Activated T-helper 2 cell treated with anti-CD3 and anti-CD28 coated beads, Interferon-gamma antibody, Interleukin-2, Interleukin-4, amounts not matched to agents 10 μg/mL and 5 μg/mL and 100 μg/mL, durations not matched to agents 14 hours and 24 hours and 36 hours (primary cell): ENCODE measurements at regions not wholly inside any gene's neighbourhood (a gene's known extent, or its start where the extent isn't known, plus 50 kb on each side); places are given as distances from the start of the nearest gene placed in this dataset.

Experiments used
- DNase-seq: peaks from one replicate; pipeline ENCODE4 v3.0.0; 2021; ENCODE audit warnings: low spot score
- H3K27ac Mint-ChIP-seq: one replicate; pipeline ENCODE4 v1.8.0; 2021; ENCODE audit warnings: mixed read lengths
- H3K27me3 Mint-ChIP-seq: one replicate; pipeline ENCODE4 v1.8.0; 2021; ENCODE audit warnings: low read depth, mixed read lengths
- H3K36me3 Mint-ChIP-seq: one replicate; pipeline ENCODE4 v1.8.0; 2021; ENCODE audit warnings: low read depth, mixed read lengths
- H3K4me1 Mint-ChIP-seq: one replicate; pipeline ENCODE4 v1.8.0; 2021; ENCODE audit warnings: low read depth, mixed read lengths
- H3K4me3 Mint-ChIP-seq: one replicate; pipeline ENCODE4 v1.8.0; 2021; ENCODE audit warnings: low read depth, mild to moderate bottlenecking, moderate library complexity, mixed read lengths
- H3K9me3 Mint-ChIP-seq: one replicate; pipeline ENCODE4 v1.8.0; 2021; ENCODE audit warnings: mixed read lengths
- intact Hi-C: fragments of 100-400 bp; cut with micrococcal nuclease; formaldehyde crosslinking; loops from one replicate; pipeline ENCODE4 v1.15.1; 2023

DNA sequence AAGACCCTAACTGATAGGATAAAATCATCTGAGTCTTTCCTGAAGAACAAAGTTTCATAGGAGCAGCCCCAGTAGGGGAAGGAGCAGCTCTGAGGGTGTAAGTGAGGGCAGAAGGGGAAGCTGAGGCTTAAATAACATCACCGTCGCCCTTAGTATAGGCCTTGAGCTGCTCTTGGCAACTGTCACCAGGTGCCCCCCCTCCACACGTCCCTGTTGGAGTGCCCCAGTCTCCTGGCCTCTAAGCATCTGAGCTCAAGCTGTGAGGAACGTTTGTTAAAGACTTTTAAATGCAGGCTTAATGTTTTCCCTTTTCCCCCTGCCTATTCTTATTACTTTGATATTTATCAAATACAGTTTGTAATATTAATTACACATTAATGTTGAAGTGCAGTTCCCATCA, 170.6 kb downstream of the ZIC5 start:
- no peaks in the 10 kb centered on the region for H3K27me3 Mint-ChIP-seq
- no peaks in the 10 kb centered on the region for H3K36me3 Mint-ChIP-seq
- intact Hi-C loops, result no loop called here
- DNase-seq, result no peak
- H3K9me3 Mint-ChIP-seq, result no peaks in the 10 kb centered on the region
- H3K4me3 Mint-ChIP-seq, result no peak overlapping the region
- no peaks in the 10 kb centered on the region for H3K4me1 Mint-ChIP-seq
- no peak overlapping the region for H3K27ac Mint-ChIP-seq

DNA sequence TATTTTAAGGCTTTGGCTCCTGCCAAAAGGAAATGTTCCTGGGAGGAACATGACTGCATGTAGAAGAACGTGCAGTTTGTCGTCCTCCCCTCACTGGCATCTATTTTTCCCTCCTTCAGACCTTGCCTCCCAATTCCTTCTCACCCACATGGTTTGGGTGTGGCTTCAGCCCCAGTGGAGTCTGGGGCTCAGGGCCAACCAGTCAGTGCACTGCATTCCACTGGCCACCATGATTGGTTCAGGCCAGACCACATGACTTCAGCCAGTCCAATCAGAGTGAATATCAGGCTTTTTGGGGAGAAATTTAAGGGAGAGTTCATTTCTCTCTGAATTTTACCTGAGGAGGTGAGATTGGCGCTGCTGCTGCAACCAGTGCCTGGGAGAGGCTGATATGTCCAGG, 171.6 kb downstream of the ZIC5 start:
- intact Hi-C loops, result no loop called here
- DNase-seq, result no peak
- Mint-ChIP-seq H3K27me3 (no peaks in the 10 kb centered on the region), H3K9me3 (no peaks in the 10 kb centered on the region), H3K4me3 (no peak overlapping the region), H3K27ac (no peak overlapping the region), H3K4me1 (no peaks in the 10 kb centered on the region), H3K36me3 (no peaks in the 10 kb centered on the region)

DNA sequence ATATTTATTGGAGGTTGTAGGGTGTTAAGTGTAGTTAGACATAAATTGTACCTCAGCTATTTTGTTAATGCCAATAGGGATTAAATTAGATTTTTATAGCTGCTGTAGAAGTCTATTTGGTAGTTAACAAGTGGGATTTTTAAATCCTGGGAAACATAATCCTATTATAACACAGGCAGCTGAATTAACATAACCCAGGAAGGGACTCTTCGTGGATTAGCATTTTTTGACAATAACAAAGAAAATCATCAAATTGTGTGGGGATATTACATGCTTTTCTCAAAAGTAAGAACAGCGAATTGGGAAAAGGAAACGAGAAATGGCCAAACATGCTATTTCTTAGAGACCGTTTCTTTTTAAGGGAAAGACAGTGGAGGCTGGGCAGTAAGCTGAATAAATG, 172.8 kb downstream of the ZIC5 start:
- Mint-ChIP-seq H3K9me3 (no peaks in the 10 kb centered on the region), H3K4me3 (no peak overlapping the region), H3K36me3 (no peaks in the 10 kb centered on the region), H3K27me3 (no peaks in the 10 kb centered on the region), H3K27ac (no peak overlapping the region), H3K4me1 (no peaks in the 10 kb centered on the region)
- intact Hi-C loops, result no loop called here
- no peak for DNase-seq

DNA sequence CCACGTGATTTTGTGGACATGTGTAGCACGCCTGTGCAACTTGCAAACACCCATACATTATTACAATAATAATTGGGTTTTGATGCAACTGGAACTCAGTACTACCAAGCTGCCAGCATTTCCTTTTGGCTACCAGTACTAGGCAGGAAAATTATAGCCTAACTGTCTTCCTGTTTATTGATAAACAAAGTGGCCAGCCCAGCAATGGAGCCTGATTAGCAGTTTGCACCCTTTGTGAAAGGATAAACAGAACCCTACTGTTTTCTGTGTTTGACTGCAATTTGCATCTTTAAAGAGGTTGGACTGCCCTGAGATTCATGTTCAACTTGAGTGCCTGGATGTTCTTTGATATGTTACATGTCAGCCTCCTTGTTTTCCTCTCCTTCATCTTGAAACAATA, 173.9 kb downstream of the ZIC5 start:
- DNase-seq, result no peak
- Mint-ChIP-seq H3K36me3 (no peaks in the 10 kb centered on the region), H3K4me1 (no peaks in the 10 kb centered on the region), H3K9me3 (no peaks in the 10 kb centered on the region), H3K27me3 (no peaks in the 10 kb centered on the region), H3K4me3 (no peak overlapping the region), H3K27ac (no peak overlapping the region)
- intact Hi-C loops, result no loop called here

DNA sequence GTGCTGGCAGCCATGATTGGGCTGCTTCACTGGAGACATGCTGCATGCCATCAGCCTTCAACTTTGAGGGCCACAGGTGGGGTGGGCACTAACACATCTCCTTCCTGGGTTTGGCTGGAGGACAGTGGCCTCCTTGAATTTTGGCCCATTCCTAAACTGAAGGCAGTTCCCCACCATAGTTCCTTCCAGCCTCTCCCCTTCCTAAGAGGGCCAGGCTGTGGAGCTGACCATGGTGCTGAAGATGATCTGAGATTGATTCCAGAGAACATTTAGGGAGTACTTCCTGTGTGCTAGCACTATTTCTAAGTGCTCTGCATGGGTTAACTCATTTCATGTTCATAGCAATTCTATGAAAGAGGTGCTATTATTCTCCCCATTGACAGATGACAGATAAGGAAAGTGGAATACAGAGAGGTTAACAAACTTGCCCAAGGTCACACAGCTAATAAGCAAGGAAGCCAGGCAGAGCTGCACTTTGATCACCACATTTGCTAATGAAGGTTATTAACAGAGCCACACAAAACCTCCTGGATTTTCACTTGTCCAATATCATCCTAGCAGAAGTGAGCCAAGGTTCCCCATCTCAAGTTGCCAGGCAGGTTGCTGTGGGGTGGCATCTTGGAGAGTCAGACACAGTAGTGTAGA, 175.3 kb downstream of the ZIC5 start:
- Mint-ChIP-seq H3K9me3 (no peaks in the 10 kb centered on the region), H3K27me3 (no peaks in the 10 kb centered on the region), H3K4me1 (no peaks in the 10 kb centered on the region), H3K4me3 (no peak overlapping the region), H3K36me3 (no peaks in the 10 kb centered on the region), H3K27ac (no peak overlapping the region)
- intact Hi-C loops, result no loop called here
- DNase-seq, result no peak

DNA sequence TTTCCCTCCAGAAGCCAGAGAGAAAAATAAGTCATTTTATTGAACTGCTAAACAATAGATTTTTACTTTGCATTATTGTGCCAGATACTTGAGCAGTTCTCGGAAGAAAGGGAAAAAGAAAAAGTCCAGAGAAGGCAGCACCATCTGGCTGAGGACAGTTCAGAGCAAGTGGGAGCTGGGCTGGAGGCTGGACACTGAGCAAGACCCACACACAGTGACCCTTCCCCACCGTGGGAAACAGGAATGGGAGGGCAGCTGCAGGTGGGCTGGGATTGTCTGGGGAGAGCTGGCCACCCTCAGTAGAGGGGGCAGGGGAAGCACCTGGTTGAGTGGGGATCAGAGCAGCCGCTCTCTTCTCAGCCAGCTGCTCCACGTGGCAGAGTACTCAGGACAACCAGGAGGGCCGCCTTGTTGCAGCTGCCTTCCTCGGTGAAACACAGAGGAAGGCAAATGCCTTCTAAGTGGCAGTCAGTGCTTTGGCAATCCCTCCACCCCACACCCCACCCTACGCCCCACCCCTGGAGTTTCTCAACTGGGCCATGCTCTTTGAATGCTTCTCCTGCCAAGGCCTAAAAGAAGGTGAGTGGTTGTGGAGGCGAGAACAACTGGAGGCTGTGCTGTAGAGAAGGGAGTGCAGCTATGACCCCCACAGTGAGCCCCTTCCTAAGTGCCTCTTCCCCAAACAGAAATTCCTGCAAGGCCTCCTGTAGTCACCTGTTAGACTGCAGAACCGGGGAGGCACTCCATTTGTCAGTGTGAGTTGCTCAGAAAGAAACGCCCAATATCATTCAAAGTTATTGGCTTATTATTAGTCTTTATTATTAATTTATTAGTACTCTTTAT, 179.3 kb downstream of the ZIC5 start:
- intact Hi-C loops, result no loop called here
- no peak for DNase-seq
- H3K9me3 Mint-ChIP-seq, result no peaks in the 10 kb centered on the region
- H3K4me3 Mint-ChIP-seq, result no peak overlapping the region
- H3K27me3 Mint-ChIP-seq, result no peaks in the 10 kb centered on the region
- no peaks in the 10 kb centered on the region for H3K36me3 Mint-ChIP-seq
- no peaks in the 10 kb centered on the region for H3K4me1 Mint-ChIP-seq
- no peak overlapping the region for H3K27ac Mint-ChIP-seq

DNA sequence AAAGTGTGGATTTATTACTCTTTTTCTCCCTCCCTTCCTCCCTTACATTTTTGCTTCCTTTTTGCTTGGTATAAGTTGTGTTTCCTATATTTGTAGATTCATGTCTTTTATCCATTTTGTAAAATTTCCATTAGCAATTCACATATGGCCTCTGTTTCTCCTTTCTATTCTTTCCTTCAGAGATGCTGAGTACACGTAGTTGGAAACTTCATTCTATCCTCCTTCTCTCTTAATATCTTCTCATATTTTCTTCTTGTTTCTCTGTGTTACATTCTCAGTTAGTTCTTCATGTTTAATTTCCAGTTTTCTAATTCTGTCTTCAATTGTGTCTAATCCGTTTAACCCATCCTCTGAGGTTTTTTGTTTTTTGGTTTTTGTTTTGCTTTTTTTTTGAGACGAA, 188.9 kb downstream of the ZIC5 start:
- Mint-ChIP-seq H3K36me3 (no peaks in the 10 kb centered on the region), H3K27ac (no peak overlapping the region), H3K4me3 (no peak overlapping the region), H3K27me3 (no peaks in the 10 kb centered on the region), H3K4me1 (no peaks in the 10 kb centered on the region), H3K9me3 (peaks cover 10% of the 10 kb centered on the region)
- intact Hi-C loops, result no loop called here
- DNase-seq, result no peak

DNA sequence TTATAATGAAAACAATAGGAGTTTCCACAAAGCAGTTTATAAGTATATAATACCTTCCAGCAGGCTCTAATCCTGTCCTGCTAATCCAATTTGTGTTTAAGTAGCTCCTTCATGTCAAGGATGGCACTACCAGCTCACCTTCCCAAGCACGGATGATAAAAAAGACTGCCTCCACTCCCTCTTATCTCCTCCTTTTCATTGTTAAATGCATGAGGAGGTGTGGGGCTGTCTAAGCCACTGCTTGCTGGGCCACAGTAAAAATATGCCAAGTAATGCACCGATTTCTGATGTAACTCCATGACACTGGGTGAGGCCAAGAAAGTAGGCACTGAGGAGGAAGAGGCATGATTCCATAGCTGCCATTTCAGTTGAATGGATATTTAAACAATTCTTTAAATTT, 193.1 kb downstream of the ZIC5 start:
- Mint-ChIP-seq H3K36me3 (no peaks in the 10 kb centered on the region), H3K27ac (no peak overlapping the region), H3K27me3 (no peaks in the 10 kb centered on the region), H3K4me1 (no peaks in the 10 kb centered on the region), H3K9me3 (peaks cover 10% of the 10 kb centered on the region), H3K4me3 (no peak overlapping the region)
- no peak for DNase-seq
- intact Hi-C loops, result no loop called here

DNA sequence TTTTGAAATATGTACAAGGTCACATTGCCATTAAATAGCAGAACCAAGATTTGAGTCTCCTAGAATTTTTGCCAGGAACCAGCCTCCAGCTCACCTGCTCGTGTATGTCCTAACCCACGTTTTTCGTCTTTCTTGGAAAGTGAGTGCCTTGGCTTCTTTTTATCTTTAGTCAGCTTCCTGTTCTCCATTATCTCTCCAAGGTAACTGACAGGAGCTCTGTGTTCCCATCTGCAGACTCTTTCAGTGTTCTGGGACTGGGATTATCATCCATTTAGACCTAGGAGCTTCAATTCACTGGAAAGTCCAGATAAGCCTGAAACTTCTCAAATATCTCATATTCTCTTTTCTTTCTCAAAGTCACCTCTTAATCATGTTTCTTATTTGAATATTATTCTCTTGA, 193.7 kb downstream of the ZIC5 start:
- Mint-ChIP-seq H3K36me3 (no peaks in the 10 kb centered on the region), H3K27me3 (no peaks in the 10 kb centered on the region), H3K4me1 (no peaks in the 10 kb centered on the region), H3K4me3 (no peak overlapping the region), H3K27ac (no peak overlapping the region), H3K9me3 (peaks cover 9% of the 10 kb centered on the region)
- intact Hi-C loops, result no loop called here
- DNase-seq, result no peak

DNA sequence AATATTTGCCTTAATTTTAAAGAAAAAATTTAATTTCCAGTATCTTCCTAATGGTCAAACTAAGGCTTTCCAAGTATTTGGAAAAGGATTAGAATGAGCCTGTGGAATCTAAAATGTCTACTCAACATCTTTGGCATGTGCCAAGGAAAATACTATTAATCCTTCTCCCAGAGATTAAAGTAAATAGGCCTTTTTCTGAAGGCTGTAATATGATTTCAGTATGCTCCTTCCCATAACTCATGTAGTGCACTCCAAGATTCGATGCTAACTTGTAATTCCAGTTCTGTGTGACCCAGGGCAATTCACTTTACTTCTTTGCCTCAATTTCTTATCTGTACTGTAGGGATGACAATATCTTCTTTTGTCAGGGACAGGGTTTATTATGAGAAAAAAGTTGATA, 196.9 kb downstream of the ZIC5 start:
- no peak overlapping the region for H3K27ac Mint-ChIP-seq
- no peaks in the 10 kb centered on the region for H3K4me1 Mint-ChIP-seq
- no peaks in the 10 kb centered on the region for H3K9me3 Mint-ChIP-seq
- H3K4me3 Mint-ChIP-seq, result no peak overlapping the region
- H3K36me3 Mint-ChIP-seq, result no peaks in the 10 kb centered on the region
- no peaks in the 10 kb centered on the region for H3K27me3 Mint-ChIP-seq
- intact Hi-C loops, result no loop called here
- no peak for DNase-seq

DNA sequence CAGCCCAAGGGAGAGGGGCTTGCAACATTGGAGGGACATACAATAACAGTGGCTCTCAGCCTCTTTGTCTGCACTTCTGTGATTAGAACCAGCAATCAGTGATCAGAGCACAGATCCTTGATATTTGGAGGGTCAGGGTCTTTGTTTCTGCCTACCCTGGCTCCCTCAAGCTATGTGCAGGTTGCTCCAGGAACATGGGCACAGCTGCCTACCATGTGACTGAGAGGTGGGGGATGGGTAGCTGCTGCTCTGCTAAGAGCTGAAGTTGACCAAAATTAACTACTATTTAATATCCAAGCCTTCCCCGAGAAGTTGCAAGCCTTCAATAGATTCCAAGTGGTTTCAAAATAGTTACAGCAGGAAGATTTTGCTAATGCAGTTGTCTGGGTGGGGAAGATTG, 202.6 kb downstream of the ZIC5 start:
- H3K27me3 Mint-ChIP-seq, result no peaks in the 10 kb centered on the region
- intact Hi-C loops, result no loop called here
- no peak for DNase-seq
- H3K27ac Mint-ChIP-seq, result no peak overlapping the region
- H3K36me3 Mint-ChIP-seq, result no peaks in the 10 kb centered on the region
- no peak overlapping the region for H3K4me3 Mint-ChIP-seq
- H3K9me3 Mint-ChIP-seq, result peaks cover 22% of the 10 kb centered on the region
- H3K4me1 Mint-ChIP-seq, result no peaks in the 10 kb centered on the region

DNA sequence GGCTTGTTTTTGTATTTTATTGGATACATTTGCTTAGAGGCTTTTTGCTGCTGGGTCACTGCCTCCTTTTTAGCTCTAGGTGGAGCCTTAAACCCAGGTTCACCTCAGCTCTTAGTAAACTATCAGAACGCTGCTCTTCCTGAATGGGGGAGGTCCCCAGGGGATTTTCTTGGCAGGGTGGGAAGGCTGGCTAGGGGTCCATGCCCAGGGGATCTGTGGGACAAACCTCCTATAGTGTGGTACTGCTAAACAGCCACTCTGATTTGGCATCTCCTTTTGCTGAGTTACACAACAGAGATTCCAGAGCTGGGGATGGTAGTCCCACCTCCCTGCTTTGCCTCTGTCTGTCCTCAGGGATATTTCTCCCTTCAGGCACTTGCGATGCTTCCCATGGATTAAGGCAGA, 204.9 kb downstream of the ZIC5 start:
- Mint-ChIP-seq H3K4me1 (no peaks in the 10 kb centered on the region), H3K4me3 (no peak overlapping the region), H3K27me3 (no peaks in the 10 kb centered on the region), H3K27ac (no peak overlapping the region), H3K36me3 (no peaks in the 10 kb centered on the region), H3K9me3 (peaks cover 29% of the 10 kb centered on the region)
- intact Hi-C loops, result no loop called here
- DNase-seq, result no peak

DNA sequence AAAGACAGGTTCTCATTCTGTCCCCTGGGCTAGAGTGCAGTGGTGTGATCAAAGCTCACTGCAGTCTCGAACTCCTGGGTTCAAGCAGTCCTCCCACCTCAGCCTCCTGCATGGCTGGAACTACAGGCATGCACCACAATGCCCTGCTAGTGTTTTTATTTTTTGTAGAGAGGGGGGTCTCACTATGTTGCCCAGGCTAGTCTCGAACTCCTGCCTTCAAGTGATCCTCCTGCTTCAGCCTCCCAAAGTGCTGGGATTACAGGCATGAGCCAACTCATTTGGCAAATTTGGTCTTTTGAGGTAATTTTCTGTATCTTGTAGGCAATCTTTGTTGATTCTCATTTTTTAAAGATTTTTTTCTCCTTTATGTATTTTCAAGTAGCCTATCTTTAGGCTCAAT, 205.7 kb downstream of the ZIC5 start:
- H3K9me3 Mint-ChIP-seq, result peaks cover 29% of the 10 kb centered on the region

More for the DNA sequence above, 205.7 kb downstream of the ZIC5 start:
- no peak overlapping the region for H3K4me3 Mint-ChIP-seq
- no peak for DNase-seq
- intact Hi-C loops, result no loop called here
- H3K27ac Mint-ChIP-seq, result no peak overlapping the region
- H3K36me3 Mint-ChIP-seq, result no peaks in the 10 kb centered on the region
- no peaks in the 10 kb centered on the region for H3K4me1 Mint-ChIP-seq
- no peaks in the 10 kb centered on the region for H3K27me3 Mint-ChIP-seq
